Astrocyte of the cerebellum (primary cell): ENCODE measurements at regions not wholly inside any gene's neighbourhood (a gene's known extent, or its start where the extent isn't known, plus 50 kb on each side); places are given as distances from the start of the nearest gene placed in this dataset.

ENCODE experiments used
- DNase-seq: peaks from one replicate; pipeline ENCODE4 v3.0.0-alpha.2; 2011; ENCODE audit warnings: low read depth
- H3K4me3 ChIP-seq: 2 replicates; pipeline ENCODE4 v1.5.1; 2011; ENCODE audit warnings: mild to moderate bottlenecking, low read depth, low read length, moderate library complexity
- CTCF ChIP-seq: IDR thresholded peaks from 2 replicates; pipeline ENCODE4 v1.5.1; 2012; ENCODE audit warnings: low read length, low read depth, moderate library complexity, mild to moderate bottlenecking; ENCODE audit errors: missing control alignments
- in situ Hi-C: cut with HindIII; loops from 2 replicates; pipeline ENCODE4 v1.10.0; 2017; ENCODE audit warnings: low sequenced_read_pairs

GRCh38 chr11:62020661-62021060 lies 53.2 kb upstream of the FTH1 start:
- TF ChIP-seq CTCF: no peak
- in situ Hi-C loops: no loop called here
- no peak overlapping the region for H3K4me3 ChIP-seq
- no peak for DNase-seq

- DNase-seq: no peak
- no peak overlapping the region for H3K4me3 ChIP-seq
- TF ChIP-seq CTCF: no peak
- in situ Hi-C loops: no loop called here
These were observed 51.7 kb upstream of the FTH1 start for GRCh38 chr11:62018981-62019664.

DNA sequence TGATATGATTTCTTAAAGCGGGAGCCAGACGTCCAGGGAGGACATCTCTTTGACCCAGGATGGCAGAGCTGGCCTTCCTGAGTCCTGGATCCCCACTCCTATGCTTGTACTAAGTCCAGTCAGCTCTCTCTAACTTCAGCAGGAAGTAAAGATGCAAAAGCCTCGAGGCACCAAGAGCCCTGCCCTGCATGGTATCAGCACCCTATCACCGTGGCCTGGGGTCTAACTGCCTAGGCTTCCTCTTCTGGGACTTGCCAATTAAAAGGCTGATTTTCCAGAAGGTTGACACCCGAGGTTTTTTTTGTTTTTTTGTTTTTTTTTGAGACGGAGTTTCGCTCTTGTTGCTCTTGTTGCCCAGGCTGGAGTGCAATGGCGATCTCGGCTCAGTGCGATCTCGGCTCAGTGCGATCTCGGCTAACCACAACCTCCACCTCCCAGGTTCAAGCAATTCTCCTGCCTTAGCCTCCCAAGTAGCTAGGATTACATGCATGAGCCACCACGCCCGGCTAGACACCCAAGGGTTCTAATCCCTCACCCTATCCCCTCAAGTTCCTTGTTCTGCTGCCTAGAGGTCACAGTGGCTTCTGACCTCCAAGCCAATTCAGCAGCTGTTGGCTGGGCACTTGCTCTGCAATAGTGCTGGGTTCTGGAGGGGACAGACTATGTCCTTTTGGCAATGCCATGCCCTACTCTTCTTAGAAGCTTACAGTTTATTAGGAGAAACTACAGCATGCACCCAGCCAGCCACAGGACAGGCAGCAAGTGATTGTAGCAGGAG lies 50.6 kb upstream of the FTH1 start:
- in situ Hi-C loops: no loop called here
- no peak overlapping the region for H3K4me3 ChIP-seq
- DNase-seq: no peak
- no peak for TF ChIP-seq CTCF
